ENCODE measurements at regions not wholly inside any gene's neighbourhood (a gene's known extent, or its start where the extent isn't known, plus 50 kb on each side); places are given as distances from the start of the nearest gene placed in this dataset.

GRCh38 chr5:6235726-6236125 lies 142.6 kb downstream of the MED10 start:
- no peak for TF ChIP-seq CTCF (IDR thresholded peaks at IDR 0.05)
- no peak for TF ChIP-seq POLR2A (IDR thresholded peaks at IDR 0.05)
- TF ChIP-seq POLR2AphosphoS5 (IDR thresholded peaks at IDR 0.05) = no peak
- TF ChIP-seq EP300 (IDR thresholded peaks at IDR 0.05; ENCODE audit: low read depth) = no peak

Data from transverse colon (tissue), 4 donors.